Lung (tissue), 11 donors: ENCODE measurements at regions not wholly inside any gene's neighbourhood (a gene's known extent, or its start where the extent isn't known, plus 50 kb on each side); places are given as distances from the start of the nearest gene placed in this dataset.

Experiments
- ATAC-seq: fragments of 200-7000 bp; cut with Tn5 transposase; one replicate; pipeline ENCODE4 v1.9.1; 2020; ENCODE audit warnings: moderate number of reproducible peaks; ENCODE audit not compliant: insufficient read depth, low FRiP score
- DNase-seq, 3 donors: peaks; one replicate each; pipeline ENCODE4 v3.0.0-alpha.2; 2013 to 2017
- H3K27ac ChIP-seq, 2 donors: one replicate each; pipeline ENCODE4 v1.5.1; 2013; ENCODE audit warnings: mild to moderate bottlenecking in 2 of 2, moderate library complexity in 2 of 2, control low read depth in 1 of 2, inconsistent platforms in 1 of 2, low read depth in 1 of 2, low read length in 1 of 2
- H3K27me3 ChIP-seq, 3 donors: one replicate each; pipeline ENCODE4 v1.5.1; 2013; ENCODE audit warnings: low read length in 2 of 3; ENCODE audit not compliant: control insufficient read depth in 3 of 3, insufficient read depth in 3 of 3
- H3K36me3 ChIP-seq, 4 donors: one replicate each; pipeline ENCODE4 v1.5.1; 2013; ENCODE audit warnings: low read length in 4 of 4, mild to moderate bottlenecking in 1 of 4, moderate library complexity in 1 of 4; ENCODE audit not compliant: control insufficient read depth in 4 of 4, insufficient read depth in 4 of 4
- H3K4me1 ChIP-seq, 5 donors: one replicate each; pipeline ENCODE4 v1.5.1; 2013; ENCODE audit warnings: low read length in 5 of 5, mild to moderate bottlenecking in 2 of 5, moderate library complexity in 1 of 5; ENCODE audit not compliant: control insufficient read depth in 5 of 5, insufficient read depth in 5 of 5
- H3K4me3 ChIP-seq: one replicate; pipeline ENCODE4 v1.5.1; 2013; ENCODE audit warnings: mild to moderate bottlenecking, control low read depth, moderate library complexity
- H3K9ac ChIP-seq, 2 donors: one replicate each; pipeline ENCODE4 v1.5.1; 2013; ENCODE audit warnings: low read length in 2 of 2, control low read depth in 1 of 2; ENCODE audit not compliant: insufficient read depth in 1 of 2
- H3K9me3 ChIP-seq, 4 donors: one replicate each; pipeline ENCODE4 v1.5.1; 2013; ENCODE audit warnings: low read length in 3 of 4, mild to moderate bottlenecking in 1 of 4, moderate library complexity in 1 of 4; ENCODE audit not compliant: control insufficient read depth in 4 of 4, insufficient read depth in 3 of 4
- WGBS, 2 donors: extraction: QIAGEN DNeasy Blood & Tissue Kit; methylation state at CpG; one replicate each; pipeline ENCODE4 v1.1.7; 2013; 5-methylcytosine and 5-hydroxymethylcytosine counted together
- TF ChIP-seq, protein P1 (sequence below): IDR thresholded peaks from 2 replicates; pipeline ENCODE4 v1.5.1; 2012; ENCODE audit warnings: mild to moderate bottlenecking; ENCODE audit errors: control extremely low read depth, extremely low read depth
- donor health status: control.
- donor health status: control.
- donor health status: Bipolar disorder and iron deficiency.
- donor health status: healthy.
- donor health status: DM: yes; HTN: yes; CAD: no.

DNA sequence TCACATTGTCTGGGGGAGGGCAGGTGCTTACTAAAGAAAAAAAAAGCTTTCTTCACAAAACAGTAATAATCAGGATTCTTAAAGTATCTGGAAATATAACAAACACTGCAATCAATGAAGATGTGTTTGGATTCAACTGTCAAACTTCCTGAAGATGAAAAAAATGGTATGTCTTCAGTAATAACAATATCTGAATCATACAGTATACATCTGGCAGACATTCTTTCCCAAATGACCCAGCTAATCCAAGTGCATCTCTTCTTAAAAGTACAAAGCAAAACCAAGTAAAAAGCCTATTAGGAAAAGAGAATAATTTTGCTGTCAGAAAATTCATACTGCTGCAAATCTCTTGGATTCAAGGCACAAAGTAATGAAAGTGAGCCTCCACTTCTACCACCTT lies 145.0 kb upstream of the MCTP2 start:
- Histone ChIP-seq H3K9ac (no peak overlapping the region), H3K27me3 (no peaks in the 10 kb centered on the region), H3K4me1 (peaks cover 0 to 1% (median 0%) of the 10 kb centered on the region in 5 donors), H3K9me3 (no peaks in the 10 kb centered on the region), H3K27ac (no peak overlapping the region), H3K4me3 (no peak overlapping the region), H3K36me3 (no peaks in the 10 kb centered on the region)
- ATAC-seq (no peak), DNase-seq (no peak)
- TF ChIP-seq, protein P1, sequence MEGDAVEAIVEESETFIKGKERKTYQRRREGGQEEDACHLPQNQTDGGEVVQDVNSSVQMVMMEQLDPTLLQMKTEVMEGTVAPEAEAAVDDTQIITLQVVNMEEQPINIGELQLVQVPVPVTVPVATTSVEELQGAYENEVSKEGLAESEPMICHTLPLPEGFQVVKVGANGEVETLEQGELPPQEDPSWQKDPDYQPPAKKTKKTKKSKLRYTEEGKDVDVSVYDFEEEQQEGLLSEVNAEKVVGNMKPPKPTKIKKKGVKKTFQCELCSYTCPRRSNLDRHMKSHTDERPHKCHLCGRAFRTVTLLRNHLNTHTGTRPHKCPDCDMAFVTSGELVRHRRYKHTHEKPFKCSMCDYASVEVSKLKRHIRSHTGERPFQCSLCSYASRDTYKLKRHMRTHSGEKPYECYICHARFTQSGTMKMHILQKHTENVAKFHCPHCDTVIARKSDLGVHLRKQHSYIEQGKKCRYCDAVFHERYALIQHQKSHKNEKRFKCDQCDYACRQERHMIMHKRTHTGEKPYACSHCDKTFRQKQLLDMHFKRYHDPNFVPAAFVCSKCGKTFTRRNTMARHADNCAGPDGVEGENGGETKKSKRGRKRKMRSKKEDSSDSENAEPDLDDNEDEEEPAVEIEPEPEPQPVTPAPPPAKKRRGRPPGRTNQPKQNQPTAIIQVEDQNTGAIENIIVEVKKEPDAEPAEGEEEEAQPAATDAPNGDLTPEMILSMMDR, result no peak

DNA sequence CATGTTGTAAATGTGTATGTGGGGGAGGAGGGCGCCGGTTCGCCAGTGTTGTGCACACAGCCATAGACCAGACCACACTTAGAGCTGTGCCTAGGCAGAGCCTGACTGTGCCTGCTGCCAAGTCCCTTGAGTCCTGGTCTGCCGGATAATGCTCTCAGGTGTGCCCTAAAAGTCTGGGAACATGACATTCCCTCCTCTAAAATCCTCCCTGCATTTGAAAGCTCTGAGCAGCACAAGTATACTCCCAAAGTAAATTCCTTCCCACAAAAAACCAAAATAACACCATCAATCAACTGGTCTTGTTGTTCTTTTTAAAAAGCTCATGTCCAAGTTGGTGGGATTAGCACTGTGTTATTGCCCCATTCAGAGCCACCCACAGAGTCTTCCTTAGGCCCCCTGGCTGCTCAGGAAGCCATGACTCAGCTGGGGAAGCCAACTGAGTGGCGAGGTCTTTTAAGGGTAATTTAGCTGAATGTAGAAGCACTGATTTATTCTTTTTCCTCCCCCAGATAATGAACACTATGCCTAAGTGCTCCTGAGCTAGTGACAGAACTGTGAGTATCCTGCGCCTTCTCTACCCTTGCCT lies 147.8 kb upstream of the MCTP2 start:
- ATAC-seq (no peak), DNase-seq (no peak)
- Histone ChIP-seq H3K27ac (no peak overlapping the region), H3K4me3 (no peak overlapping the region), H3K4me1 (no peaks in the 10 kb centered on the region), H3K9me3 (no peaks in the 10 kb centered on the region), H3K9ac (no peak overlapping the region), H3K36me3 (no peaks in the 10 kb centered on the region), H3K27me3 (no peaks in the 10 kb centered on the region)
- TF ChIP-seq, protein P1, result no peak
- 83 to 85% methylated on average over 6 of the region's 6 CpGs for WGBS, 2 donors

DNA sequence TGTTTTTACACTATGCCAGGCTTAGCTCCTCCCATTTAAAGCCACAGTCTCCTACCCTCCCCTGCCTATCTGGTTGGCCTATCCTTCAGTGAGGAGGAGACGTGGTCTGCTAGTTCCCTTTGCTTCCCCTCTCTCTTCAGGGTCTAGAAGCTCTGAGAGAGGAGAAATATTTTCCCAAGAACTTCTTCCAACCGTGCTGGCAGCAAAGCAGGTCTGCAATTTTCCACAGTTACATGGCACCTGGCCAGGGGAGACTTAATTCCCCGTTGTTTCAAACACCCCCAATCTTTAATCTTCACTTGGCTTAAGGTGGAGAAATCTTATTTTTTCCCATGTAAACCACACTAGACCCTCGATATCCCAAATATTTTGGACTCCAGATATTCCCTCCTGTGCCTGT lies 149.5 kb upstream of the MCTP2 start:
- DNase-seq (no peak), ATAC-seq (no peak)
- Histone ChIP-seq H3K27me3 (no peaks in the 10 kb centered on the region), H3K27ac (no peak overlapping the region), H3K4me1 (no peaks in the 10 kb centered on the region), H3K9me3 (no peaks in the 10 kb centered on the region), H3K4me3 (no peak overlapping the region), H3K9ac (no peak overlapping the region), H3K36me3 (no peaks in the 10 kb centered on the region)
- 58 to 78% methylated on average over 4 of the region's 4 CpGs for WGBS, 2 donors
- TF ChIP-seq, protein P1, result no peak

DNA sequence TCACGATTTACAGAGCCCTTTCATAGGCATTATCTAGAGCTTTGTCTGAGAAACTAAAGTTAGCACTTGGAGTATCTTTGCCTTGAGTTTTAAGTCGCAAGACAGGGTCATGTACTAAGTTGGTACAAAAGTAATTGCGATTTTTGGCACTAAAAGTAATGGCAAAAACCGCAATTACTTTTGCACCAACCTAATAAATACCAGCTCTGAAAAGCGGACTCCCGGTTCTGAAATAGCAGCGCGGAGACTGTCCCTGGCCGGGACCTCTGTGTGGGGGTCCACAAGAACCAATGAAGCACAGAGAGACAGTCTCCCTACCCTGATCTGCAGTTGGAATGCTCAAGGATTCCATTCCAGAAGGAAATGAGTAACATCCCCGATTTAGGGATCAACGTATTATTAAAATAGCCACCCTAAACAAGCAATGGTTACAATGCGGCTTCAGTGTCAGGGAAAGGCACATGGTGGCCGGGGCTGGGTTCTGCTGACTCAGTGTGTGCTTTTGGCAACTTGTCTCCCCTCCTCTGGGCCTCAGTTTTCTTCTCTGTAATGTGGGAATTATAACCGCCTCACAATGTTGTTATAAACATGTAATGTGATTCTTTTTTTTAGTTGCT lies 150.3 kb upstream of the MCTP2 start:
- 89 to 92% methylated on average over 14 of the region's 14 CpGs for WGBS, 2 donors
- no peak overlapping the region for H3K9ac ChIP-seq
- H3K9me3 ChIP-seq, result no peaks in the 10 kb centered on the region
- H3K4me3 ChIP-seq, result no peak overlapping the region
- TF ChIP-seq, protein P1, result no peak
- no peaks in the 10 kb centered on the region for H3K36me3 ChIP-seq
- ATAC-seq (no peak), DNase-seq (no peak)
- H3K27me3 ChIP-seq, result no peaks in the 10 kb centered on the region
- no peaks in the 10 kb centered on the region for H3K4me1 ChIP-seq
- no peak overlapping the region for H3K27ac ChIP-seq
